AG09309 (cell line): ENCODE measurements at regions not wholly inside any gene's neighbourhood (a gene's known extent, or its start where the extent isn't known, plus 50 kb on each side); places are given as distances from the start of the nearest gene placed in this dataset.
"Not testable (repeated sequence)": the region's sequence is repeated elsewhere in the genome, so short reads cannot be mapped to it uniquely, and the experiment has no call there.

ENCODE experiments used
- DNase-seq: peaks from one replicate; pipeline ENCODE4 v3.0.0-alpha.2; 2010; ENCODE audit warnings: low read depth
- H3K4me3 ChIP-seq: 2 replicates; pipeline ENCODE4 v1.5.1; 2011; ENCODE audit warnings: mild to moderate bottlenecking, low read depth, low read length, moderate library complexity; ENCODE audit not compliant: control insufficient read depth
- CTCF ChIP-seq: IDR thresholded peaks from 2 replicates; pipeline ENCODE4 v1.5.1; 2011; ENCODE audit warnings: mild to moderate bottlenecking, low read depth, low read length, inconsistent platforms; ENCODE audit not compliant: insufficient read depth, control insufficient read depth; ENCODE audit errors: missing control alignments

- no peak for TF ChIP-seq CTCF
- DNase-seq = no peak
- no peak overlapping the region for H3K4me3 ChIP-seq
Observed at GRCh38 chr1:71294178-71294577, 213.3 kb upstream of the ZRANB2 start.

GRCh38 chr1:71292203-71292602 lies 211.4 kb upstream of the ZRANB2 start:
- no peak for TF ChIP-seq CTCF
- no peak overlapping the region for H3K4me3 ChIP-seq
- no peak for DNase-seq

- H3K4me3 ChIP-seq, DNase-seq: not testable (repeated sequence)
Observed at GRCh38 chr1:71290506-71291237, 209.8 kb upstream of the ZRANB2 start.

- DNase-seq = no peak
- no peak for TF ChIP-seq CTCF
Observed at GRCh38 chr1:71285529-71285928, 204.7 kb upstream of the ZRANB2 start.

GRCh38 chr1:71276466-71276865 lies 195.6 kb upstream of the ZRANB2 start:
- DNase-seq = no peak
- TF ChIP-seq CTCF = no peak
- no peak overlapping the region for H3K4me3 ChIP-seq

More at GRCh38 chr1:71285529-71285928, 204.7 kb upstream of the ZRANB2 start:
- no peak overlapping the region for H3K4me3 ChIP-seq

- no peak for DNase-seq
- no peak overlapping the region for H3K4me3 ChIP-seq
- no peak for TF ChIP-seq CTCF
Observed at GRCh38 chr1:71273334-71273733, 192.5 kb upstream of the ZRANB2 start.

- H3K4me3 ChIP-seq = no peak overlapping the region
- no peak for DNase-seq
- no peak for TF ChIP-seq CTCF
Observed at GRCh38 chr1:71270394-71270915, 189.6 kb upstream of the ZRANB2 start.
